ENCODE measurements at regions not wholly inside any gene's neighbourhood (a gene's known extent, or its start where the extent isn't known, plus 50 kb on each side); places are given as distances from the start of the nearest gene placed in this dataset.

GRCh38 chr10:117865945-117866344 is 180.8 kb downstream of the RAB11FIP2 start:
- CTCF ChIA-PET = no interaction called here

More at GRCh38 chr10:117865945-117866344, 180.8 kb downstream of the RAB11FIP2 start:
- H3K9me3 ChIP-seq (replicated peaks; ENCODE audit: control insufficient read depth, insufficient read depth, low read length) = no peaks in the 10 kb centered on the region
- H3K27me3 ChIP-seq (ENCODE audit: control insufficient read depth in 2 of 2, insufficient read depth in 2 of 2, low read length in 2 of 2) = no peaks in the 10 kb centered on the region
- no peaks in the 10 kb centered on the region for H4K20me1 ChIP-seq (replicated peaks; ENCODE audit: control insufficient read depth, extremely low read depth, insufficient read depth, low read length)
- no peak for DNase-seq (ENCODE audit: low read depth, low spot score)
- H3K9ac ChIP-seq (replicated peaks; ENCODE audit: extremely low read depth, insufficient read depth, low read length) = no peak overlapping the region
- no peak overlapping the region for H2AFZ ChIP-seq (ENCODE audit: low read depth, low read length)
- no peaks in the 10 kb centered on the region for H3K36me3 ChIP-seq (ENCODE audit: control insufficient read depth in 2 of 2, extremely low read depth in 1 of 2, insufficient read depth in 2 of 2, low read length in 2 of 2)
- H3K27ac ChIP-seq (ENCODE audit: insufficient read depth, low read depth, low read length) = no peak overlapping the region
- dilution Hi-C loops (cut with MboI; ENCODE audit: extremely low pct_ligation_motif_present, low sequenced_read_pairs) (no loop called here), intact Hi-C loops (cut with micrococcal nuclease) (no loop called here)
- no peak overlapping the region for H3K4me2 ChIP-seq (ENCODE audit: insufficient read depth, low read length)
- POLR2A ChIA-PET = no interaction called here
- TF ChIP-seq JUN (IDR thresholded peaks at IDR 0.05; ENCODE audit: borderline replicate concordance, insufficient read depth, insufficient read length, low read depth) = no peak
- TF ChIP-seq MAX (IDR thresholded peaks at IDR 0.05; ENCODE audit: insufficient read depth, insufficient read length) = no peak
- no peak for TF ChIP-seq POLR2A (IDR thresholded peaks at IDR 0.05; ENCODE audit: low read depth, low read length)
- TF ChIP-seq GATA2 (IDR thresholded peaks at IDR 0.05; ENCODE audit: insufficient read depth, insufficient read length, low read depth, low read length) = no peak
- no peak for TF ChIP-seq FOS (IDR thresholded peaks at IDR 0.05; ENCODE audit: borderline replicate concordance, insufficient read depth, low read length)
- no peak for TF ChIP-seq MYC (IDR thresholded peaks at IDR 0.05; ENCODE audit: low read depth, low read length)
- no peak for TF ChIP-seq CTCF (IDR thresholded peaks at IDR 0.05; ENCODE audit: extremely low read depth in 1 of 2, insufficient read depth in 1 of 2, low read depth in 1 of 2, low read length in 2 of 2)
- no peak for TF ChIP-seq POLR2AphosphoS5 (IDR thresholded peaks at IDR 0.05; ENCODE audit: insufficient read depth, low read depth, low read length)
- no peak for TF ChIP-seq EZH2 (IDR thresholded peaks at IDR 0.05; ENCODE audit: borderline replicate concordance, low read depth, low read length, severe bottlenecking)
- no peaks in the 10 kb centered on the region for H3K4me1 ChIP-seq (ENCODE audit: control insufficient read depth, extremely low read depth, insufficient read depth, low read length)
- H3K4me3 ChIP-seq (replicated peaks in 1 of 3; ENCODE audit: insufficient read depth in 1 of 3, low read depth in 1 of 3, low read length in 3 of 3) = no peak overlapping the region
- no peak for FAIRE-seq
- no TSS peak for BruUV-seq (replicated peaks)
- no peaks in the 10 kb centered on the region for H3K79me2 ChIP-seq (ENCODE audit: control insufficient read depth, insufficient read depth, low read length)
- H3K9me1 ChIP-seq (replicated peaks; ENCODE audit: control insufficient read depth, extremely low read depth, insufficient read depth, low read length) = no peaks in the 10 kb centered on the region

Data from endothelial cell of umbilical vein (primary cell).